ENCODE measurements at regions not wholly inside any gene's neighbourhood (a gene's known extent, or its start where the extent isn't known, plus 50 kb on each side); places are given as distances from the start of the nearest gene placed in this dataset.

- no peak overlapping the region for H3K4me3 ChIP-seq (ENCODE audit: extremely low read depth in 1 of 4, insufficient read depth in 2 of 4, low read depth in 3 of 4, low read length in 4 of 4)
- H2BK12ac ChIP-seq (ENCODE audit: low read depth, low read length), result no peak overlapping the region
- no peaks in the 10 kb centered on the region for H3K79me1 ChIP-seq (ENCODE audit: low read depth, low read length)
- DNase-seq (ENCODE audit: low read depth in 1 of 2, low spot score in 2 of 2) (no peak), FAIRE-seq (no peak)
- no peaks in the 10 kb centered on the region for H3K79me2 ChIP-seq (ENCODE audit: control insufficient read depth in 1 of 2, insufficient read depth in 2 of 2, low read length in 2 of 2)
- ChIA-PET POLR2A (ENCODE audit: partially characterized antibody) (no interaction called here), CTCF (ENCODE audit: partially characterized antibody) (no interaction called here)
- H2BK5ac ChIP-seq (ENCODE audit: low read depth, low read length), result no peak overlapping the region
- no peak overlapping the region for H4K5ac ChIP-seq (ENCODE audit: insufficient read length, low read depth, low read length)
- no peak overlapping the region for H3K56ac ChIP-seq (replicated peaks; ENCODE audit: insufficient read length, low read depth, low read length)
- H4K91ac ChIP-seq (replicated peaks; ENCODE audit: insufficient read length, low read length), result no peak overlapping the region
- H3K36me3 ChIP-seq (ENCODE audit: control insufficient read depth in 2 of 4, insufficient read depth in 4 of 4, low read length in 3 of 4), result no peaks in the 10 kb centered on the region
- no peak overlapping the region for H4K8ac ChIP-seq (ENCODE audit: extremely low read depth, insufficient read depth, low read length)
- H2BK15ac ChIP-seq (ENCODE audit: low read length), result no peak overlapping the region
- no peaks in the 10 kb centered on the region for H3K4me1 ChIP-seq (replicated peaks in 1 of 4; ENCODE audit: control insufficient read depth in 3 of 4, insufficient read depth in 4 of 4, low read length in 3 of 4)
- H3K27ac ChIP-seq (ENCODE audit: low read depth, low read length), result no peak overlapping the region
- WGBS, 2 experiments (ENCODE audit: extremely low coverage in 1 of 2, insufficient coverage in 1 of 2, insufficient read length in 1 of 2, insufficient replicate concordance in 2 of 2, low coverage in 1 of 2, low lambda C conversion rate in 2 of 2, missing lambda C conversion rate in 1 of 2), result 93% methylated on average over 2 of the region's 2 CpGs; no CpG with 5 or more reads in 1 of the 2 experiments
- H3K27me3 ChIP-seq (replicated peaks in 1 of 4; ENCODE audit: control insufficient read depth in 3 of 4, extremely low read depth in 1 of 4, insufficient read depth in 3 of 4, low read length in 3 of 4), result no peaks in the 10 kb centered on the region
- H3K23me2 ChIP-seq (ENCODE audit: low read depth, low read length), result no peaks in the 10 kb centered on the region
- H3K18ac ChIP-seq (ENCODE audit: extremely low read depth, low read length), result no peak overlapping the region
- no peak overlapping the region for H2AK5ac ChIP-seq (ENCODE audit: low read depth, low read length)
- H3K14ac ChIP-seq (ENCODE audit: insufficient read length), result no peak overlapping the region
- no peak overlapping the region for H2BK20ac ChIP-seq (ENCODE audit: low read length)
- H4K20me1 ChIP-seq (replicated peaks in 1 of 2; ENCODE audit: control insufficient read depth in 1 of 2, insufficient read depth in 2 of 2, low read length in 2 of 2), result no peaks in the 10 kb centered on the region
- no peak overlapping the region for H3K4me2 ChIP-seq (ENCODE audit: insufficient read depth in 1 of 2, low read depth in 2 of 2, low read length in 2 of 2)
- H2AFZ ChIP-seq (ENCODE audit: low read length), result peak overlapping the region; percentile 85; the same call in 1 of the 2 replicates
- H3K9me3 ChIP-seq (ENCODE audit: insufficient read depth in 2 of 2, low read depth in 1 of 2, low read length in 1 of 2), result no peaks in the 10 kb centered on the region
- H3K23ac ChIP-seq (ENCODE audit: insufficient read length), result no peak overlapping the region
- H3K9ac ChIP-seq (replicated peaks in 1 of 4; ENCODE audit: extremely low read depth in 1 of 4, low read depth in 3 of 4, low read length in 3 of 4), result no peak overlapping the region
- H2BK120ac ChIP-seq (replicated peaks; ENCODE audit: low read depth, low read length), result no peak overlapping the region
- no peak overlapping the region for H3K4ac ChIP-seq (replicated peaks; ENCODE audit: insufficient read length, low read depth, low read length)
- TF ChIP-seq BCL11A (IDR thresholded peaks at IDR 0.05; ENCODE audit: low read depth in 2 of 2, low read length in 2 of 2) (no peak), CHD1 (IDR thresholded peaks at IDR 0.05; ENCODE audit: low read depth, low read length) (no peak), CBX8 (IDR thresholded peaks at IDR 0.05; ENCODE audit: borderline replicate concordance, low read depth, low read length) (no peak), JUN (IDR thresholded peaks at IDR 0.05; ENCODE audit: low read depth, low read length) (no peak), HDAC2 (IDR thresholded peaks at IDR 0.05; ENCODE audit: borderline replicate concordance in 1 of 2, low read depth in 2 of 2, low read length in 2 of 2) (no peak), GTF2F1 (IDR thresholded peaks at IDR 0.05; ENCODE audit: borderline replicate concordance, low read depth, low read length) (no peak), ZNF274 (IDR thresholded peaks at IDR 0.05; ENCODE audit: borderline replicate concordance, extremely low read depth, low read length) (no peak), RBBP5 (IDR thresholded peaks at IDR 0.05; ENCODE audit: borderline replicate concordance, low read depth, low read length) (no peak), CEBPB (IDR thresholded peaks at IDR 0.05; ENCODE audit: low read depth, low read length) (no peak), NANOG (IDR thresholded peaks at IDR 0.05; ENCODE audit: insufficient read depth, low read depth, low read length, poor library complexity, severe bottlenecking) (no peak), ASH2L (IDR thresholded peaks at IDR 0.05; ENCODE audit: low read length) (no peak), TCF12 (IDR thresholded peaks at IDR 0.05; ENCODE audit: low read depth, low read length) (no peak)
- TF ChIP-seq, protein P1, sequence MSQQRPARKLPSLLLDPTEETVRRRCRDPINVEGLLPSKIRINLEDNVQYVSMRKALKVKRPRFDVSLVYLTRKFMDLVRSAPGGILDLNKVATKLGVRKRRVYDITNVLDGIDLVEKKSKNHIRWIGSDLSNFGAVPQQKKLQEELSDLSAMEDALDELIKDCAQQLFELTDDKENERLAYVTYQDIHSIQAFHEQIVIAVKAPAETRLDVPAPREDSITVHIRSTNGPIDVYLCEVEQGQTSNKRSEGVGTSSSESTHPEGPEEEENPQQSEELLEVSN (IDR thresholded peaks at IDR 0.05), result no peak
Measured at GRCh38 chr13:103557878-103558277, 491.7 kb upstream of the SLC10A2 start.
